SK-N-SH treated with all-trans-retinoic acid at 6 μM for 48 hours (cell line): ENCODE measurements at regions not wholly inside any gene's neighbourhood (a gene's known extent, or its start where the extent isn't known, plus 50 kb on each side); places are given as distances from the start of the nearest gene placed in this dataset.

Experiments
- ATAC-seq: fragments of 200-7000 bp; cut with Tn5 transposase; 3 replicates; pipeline ENCODE4 v1.9.1; 2020; ENCODE audit warnings: mild to moderate bottlenecking, moderate library complexity
- ARNTL ChIP-seq: fragments of 450-650 bp; formaldehyde crosslinking; IDR thresholded peaks from 2 replicates; pipeline ENCODE4 v1.5.0; 2020; ENCODE audit warnings: low read depth, mild to moderate bottlenecking, moderate library complexity, borderline replicate concordance
- BACH2 ChIP-seq: fragments of 250-450 bp; sonication (Bioruptor Pico); IDR thresholded peaks from 2 replicates; pipeline ENCODE4 v1.9.0; 2021; ENCODE audit warnings: mild to moderate bottlenecking, borderline replicate concordance
- CSDC2 ChIP-seq: fragments of 250-450 bp; sonication (Bioruptor Pico); IDR thresholded peaks from 2 replicates; pipeline ENCODE4 v1.5.0; 2020; ENCODE audit warnings: mild to moderate bottlenecking, moderate library complexity
- ESRRG ChIP-seq: fragments of 250-450 bp; sonication (Bioruptor Pico); IDR thresholded peaks from 2 replicates; pipeline ENCODE4 v1.6.1; 2021; ENCODE audit warnings: mild to moderate bottlenecking
- GLIS3 ChIP-seq: fragments of 250-450 bp; sonication (Bioruptor Pico); IDR thresholded peaks from 2 replicates; pipeline ENCODE4 v1.5.0; 2020; ENCODE audit warnings: mild to moderate bottlenecking, moderate library complexity
- ISL1 ChIP-seq: fragments of 250-450 bp; sonication (Bioruptor Pico); IDR thresholded peaks from 2 replicates; pipeline ENCODE4 v2.1.2; 2022; ENCODE audit warnings: mild to moderate bottlenecking, moderate library complexity
- OSR1 ChIP-seq: fragments of 250-450 bp; sonication (Bioruptor Pico); IDR thresholded peaks from 2 replicates; pipeline ENCODE4 v1.8.0; 2022; ENCODE audit warnings: moderate library complexity, mild to moderate bottlenecking, inconsistent platforms
- PPARA ChIP-seq: fragments of 250-450 bp; sonication (Bioruptor Pico); IDR thresholded peaks from 2 replicates; pipeline ENCODE4 v1.5.0; 2020; ENCODE audit warnings: mild to moderate bottlenecking, borderline replicate concordance
- RARB ChIP-seq: fragments of 250-450 bp; sonication (Bioruptor Pico); IDR thresholded peaks from 2 replicates; pipeline ENCODE4 v1.8.0; 2021; ENCODE audit warnings: mild to moderate bottlenecking, moderate library complexity
- SNAI2 ChIP-seq: fragments of 250-450 bp; sonication (Bioruptor Pico); IDR thresholded peaks from 2 replicates; pipeline ENCODE4 v1.5.0; 2020; ENCODE audit warnings: mild to moderate bottlenecking, moderate library complexity
- TOX ChIP-seq: fragments of 250-450 bp; sonication (Bioruptor Pico); IDR thresholded peaks from 2 replicates; pipeline ENCODE4 v1.8.0; 2021; ENCODE audit warnings: mild to moderate bottlenecking, moderate library complexity, borderline replicate concordance
- ZC3H10 ChIP-seq: fragments of 250-450 bp; sonication (Bioruptor Pico); IDR thresholded peaks from 2 replicates; pipeline ENCODE4 v1.5.1; 2021; ENCODE audit warnings: mild to moderate bottlenecking, moderate library complexity
- ZFP3 ChIP-seq: fragments of 250-450 bp; sonication (Bioruptor Pico); IDR thresholded peaks from 2 replicates; pipeline ENCODE4 v1.5.0; 2020; ENCODE audit warnings: mild to moderate bottlenecking, moderate library complexity
- ZFP30 ChIP-seq: fragments of 450-650 bp; formaldehyde crosslinking; IDR thresholded peaks from 2 replicates; pipeline ENCODE4 v1.5.0; 2022; ENCODE audit warnings: mild to moderate bottlenecking, moderate library complexity
- ZNF8 ChIP-seq: fragments of 450-650 bp; formaldehyde crosslinking; IDR thresholded peaks from 2 replicates; pipeline ENCODE4 v1.5.0; 2020; ENCODE audit warnings: mild to moderate bottlenecking, moderate library complexity
- TF ChIP-seq, protein P1 (sequence below): fragments of 250-450 bp; sonication (Bioruptor Pico); IDR thresholded peaks from 2 replicates; pipeline ENCODE4 v1.8.0; 2021; ENCODE audit warnings: low read depth, mild to moderate bottlenecking, moderate library complexity, borderline replicate concordance
- TF ChIP-seq, protein P2 (sequence below): fragments of 250-450 bp; sonication (Bioruptor Pico); IDR thresholded peaks from 2 replicates; pipeline ENCODE4 v1.5.1; 2020; ENCODE audit warnings: low read depth, mild to moderate bottlenecking, moderate library complexity
- TF ChIP-seq, protein P3 (sequence below): fragments of 250-450 bp; sonication (Bioruptor Pico); IDR thresholded peaks from 2 replicates; pipeline ENCODE4 v1.5.1; 2021; ENCODE audit warnings: mild to moderate bottlenecking, moderate library complexity
- TF ChIP-seq, protein P4 (sequence below): fragments of 250-450 bp; sonication (Bioruptor Pico); IDR thresholded peaks from 2 replicates; pipeline ENCODE4 v1.8.0; 2020; ENCODE audit warnings: mild to moderate bottlenecking, moderate library complexity, borderline replicate concordance
- TF ChIP-seq, protein P5 (sequence below): fragments of 250-450 bp; sonication (Bioruptor Pico); IDR thresholded peaks from 2 replicates; pipeline ENCODE4 v1.5.0; 2020; ENCODE audit warnings: mild to moderate bottlenecking, moderate library complexity

DNA sequence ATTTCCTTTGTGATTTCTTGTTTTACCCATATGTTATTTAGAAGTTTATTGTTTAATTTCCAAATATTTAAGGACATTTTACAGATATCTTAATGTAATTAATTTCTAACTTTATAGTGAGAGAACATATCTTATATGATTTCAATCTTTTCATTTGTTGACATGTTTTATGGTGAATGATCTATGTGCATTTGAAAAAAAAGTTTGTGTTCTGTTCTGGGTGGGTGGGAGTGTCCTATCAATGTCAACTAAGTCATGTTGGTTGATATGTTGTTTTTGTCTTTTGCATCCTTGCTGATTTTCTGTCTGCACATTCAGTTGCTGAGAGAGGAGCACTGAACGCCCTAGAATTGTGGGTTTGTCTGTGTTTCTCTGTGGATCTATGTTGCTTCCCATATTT lies 50.3 kb upstream of the CBFA2T3 start:
- no peak for ATAC-seq
- no peak for TF ChIP-seq ARNTL (CRISPR knock-in tag)
- no peak for TF ChIP-seq ZFP3 (CRISPR knock-in tag)
- TF ChIP-seq, protein P1, sequence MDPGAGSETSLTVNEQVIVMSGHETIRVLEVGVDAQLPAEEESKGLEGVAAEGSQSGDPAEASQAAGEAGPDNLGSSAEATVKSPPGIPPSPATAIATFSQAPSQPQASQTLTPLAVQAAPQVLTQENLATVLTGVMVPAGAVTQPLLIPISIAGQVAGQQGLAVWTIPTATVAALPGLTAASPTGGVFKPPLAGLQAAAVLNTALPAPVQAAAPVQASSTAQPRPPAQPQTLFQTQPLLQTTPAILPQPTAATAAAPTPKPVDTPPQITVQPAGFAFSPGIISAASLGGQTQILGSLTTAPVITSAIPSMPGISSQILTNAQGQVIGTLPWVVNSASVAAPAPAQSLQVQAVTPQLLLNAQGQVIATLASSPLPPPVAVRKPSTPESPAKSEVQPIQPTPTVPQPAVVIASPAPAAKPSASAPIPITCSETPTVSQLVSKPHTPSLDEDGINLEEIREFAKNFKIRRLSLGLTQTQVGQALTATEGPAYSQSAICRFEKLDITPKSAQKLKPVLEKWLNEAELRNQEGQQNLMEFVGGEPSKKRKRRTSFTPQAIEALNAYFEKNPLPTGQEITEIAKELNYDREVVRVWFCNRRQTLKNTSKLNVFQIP: no peak
- TF ChIP-seq GLIS3 (CRISPR knock-in tag): no peak
- TF ChIP-seq CSDC2: no peak
- TF ChIP-seq, protein P2, sequence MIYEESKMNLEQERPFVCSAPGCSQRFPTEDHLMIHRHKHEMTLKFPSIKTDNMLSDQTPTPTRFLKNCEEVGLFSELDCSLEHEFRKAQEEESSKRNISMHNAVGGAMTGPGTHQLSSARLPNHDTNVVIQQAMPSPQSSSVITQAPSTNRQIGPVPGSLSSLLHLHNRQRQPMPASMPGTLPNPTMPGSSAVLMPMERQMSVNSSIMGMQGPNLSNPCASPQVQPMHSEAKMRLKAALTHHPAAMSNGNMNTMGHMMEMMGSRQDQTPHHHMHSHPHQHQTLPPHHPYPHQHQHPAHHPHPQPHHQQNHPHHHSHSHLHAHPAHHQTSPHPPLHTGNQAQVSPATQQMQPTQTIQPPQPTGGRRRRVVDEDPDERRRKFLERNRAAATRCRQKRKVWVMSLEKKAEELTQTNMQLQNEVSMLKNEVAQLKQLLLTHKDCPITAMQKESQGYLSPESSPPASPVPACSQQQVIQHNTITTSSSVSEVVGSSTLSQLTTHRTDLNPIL: no peak
- no peak for TF ChIP-seq ZFP30 (CRISPR knock-in tag)
- no peak for TF ChIP-seq RARB (CRISPR knock-in tag)
- TF ChIP-seq ESRRG (CRISPR knock-in tag): no peak
- TF ChIP-seq BACH2: no peak
- no peak for TF ChIP-seq ZNF8 (CRISPR knock-in tag)
- TF ChIP-seq PPARA: no peak

DNA sequence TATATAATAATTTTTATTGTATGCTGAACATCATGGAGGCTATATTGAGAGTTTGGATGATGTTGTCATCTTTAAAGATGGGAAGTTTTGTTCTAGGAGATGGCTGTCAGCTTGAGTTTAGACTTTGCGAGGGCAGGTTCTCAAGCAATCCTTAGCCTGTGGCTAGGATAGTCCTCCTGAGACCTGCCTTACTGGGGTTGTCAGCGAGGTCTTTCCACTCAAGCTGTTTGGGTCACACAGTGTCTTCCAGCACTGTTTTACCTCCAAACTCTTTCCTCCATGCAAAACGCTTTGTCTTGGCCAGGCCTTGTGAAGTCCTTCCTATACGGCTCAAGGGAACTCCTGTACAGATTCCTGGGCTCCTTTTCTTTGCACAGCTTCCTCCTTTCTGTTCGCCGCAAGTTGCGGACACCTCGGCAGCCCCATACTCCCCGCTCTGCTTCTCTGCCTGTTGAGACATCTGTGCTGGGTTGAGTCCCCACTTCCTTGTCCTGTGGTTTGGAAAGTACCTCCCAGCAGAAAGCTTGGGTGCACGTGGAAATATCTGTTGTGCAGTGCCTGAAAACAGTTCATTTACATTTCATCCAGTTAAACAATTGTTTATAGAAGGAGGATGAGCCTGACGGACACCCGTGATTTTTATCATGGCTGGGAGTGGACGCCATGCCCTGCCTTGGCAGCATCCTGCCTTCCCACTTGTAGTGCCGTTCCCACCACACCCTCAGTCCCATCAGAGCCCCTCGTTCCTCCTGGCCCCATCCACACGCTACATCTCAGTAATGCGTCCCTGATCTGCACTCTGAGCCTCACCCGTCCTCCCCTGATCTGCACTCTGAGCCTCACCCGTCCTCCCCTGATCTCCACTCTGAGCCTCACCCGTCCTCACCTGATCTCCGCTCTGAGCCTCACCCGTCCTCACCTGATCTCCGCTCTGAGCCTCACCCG lies 55.0 kb upstream of the CBFA2T3 start:
- ATAC-seq: no peak
- TF ChIP-seq ESRRG (CRISPR knock-in tag) (no peak), GLIS3 (CRISPR knock-in tag) (no peak), TOX (CRISPR knock-in tag) (no peak), ARNTL (CRISPR knock-in tag) (no peak)
- TF ChIP-seq, protein P3, sequence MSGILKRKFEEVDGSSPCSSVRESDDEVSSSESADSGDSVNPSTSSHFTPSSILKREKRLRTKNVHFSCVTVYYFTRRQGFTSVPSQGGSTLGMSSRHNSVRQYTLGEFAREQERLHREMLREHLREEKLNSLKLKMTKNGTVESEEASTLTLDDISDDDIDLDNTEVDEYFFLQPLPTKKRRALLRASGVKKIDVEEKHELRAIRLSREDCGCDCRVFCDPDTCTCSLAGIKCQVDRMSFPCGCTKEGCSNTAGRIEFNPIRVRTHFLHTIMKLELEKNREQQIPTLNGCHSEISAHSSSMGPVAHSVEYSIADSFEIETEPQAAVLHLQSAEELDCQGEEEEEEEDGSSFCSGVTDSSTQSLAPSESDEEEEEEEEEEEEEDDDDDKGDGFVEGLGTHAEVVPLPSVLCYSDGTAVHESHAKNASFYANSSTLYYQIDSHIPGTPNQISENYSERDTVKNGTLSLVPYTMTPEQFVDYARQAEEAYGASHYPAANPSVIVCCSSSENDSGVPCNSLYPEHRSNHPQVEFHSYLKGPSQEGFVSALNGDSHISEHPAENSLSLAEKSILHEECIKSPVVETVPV (CRISPR knock-in tag): no peak

DNA sequence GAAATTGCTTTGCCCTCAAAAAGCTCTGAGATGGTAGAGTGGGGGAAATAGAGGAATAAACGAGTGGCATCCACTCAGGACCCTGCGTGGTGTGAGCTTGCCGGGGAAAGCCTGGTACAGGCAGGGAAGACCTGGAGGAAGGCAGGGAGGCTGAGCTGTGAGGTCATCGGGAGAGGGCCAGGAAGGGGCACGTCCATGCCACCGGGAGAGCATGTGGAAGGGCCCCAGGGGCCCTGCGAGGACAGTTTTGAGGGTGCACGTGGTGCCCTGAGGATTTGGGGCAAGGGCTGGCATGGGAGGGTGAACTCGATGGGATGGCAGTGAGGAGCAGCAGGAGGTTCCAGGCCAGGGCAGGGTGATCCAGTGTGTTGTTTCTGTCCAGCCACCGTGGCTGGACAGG lies 56.3 kb upstream of the CBFA2T3 start:
- ATAC-seq: no peak
- no peak for TF ChIP-seq BACH2
- no peak for TF ChIP-seq ZFP30 (CRISPR knock-in tag)
- no peak for TF ChIP-seq CSDC2
- no peak for TF ChIP-seq ZNF8 (CRISPR knock-in tag)
- TF ChIP-seq, protein P1: no peak
- TF ChIP-seq, all 23 proteins: peak for 0

DNA sequence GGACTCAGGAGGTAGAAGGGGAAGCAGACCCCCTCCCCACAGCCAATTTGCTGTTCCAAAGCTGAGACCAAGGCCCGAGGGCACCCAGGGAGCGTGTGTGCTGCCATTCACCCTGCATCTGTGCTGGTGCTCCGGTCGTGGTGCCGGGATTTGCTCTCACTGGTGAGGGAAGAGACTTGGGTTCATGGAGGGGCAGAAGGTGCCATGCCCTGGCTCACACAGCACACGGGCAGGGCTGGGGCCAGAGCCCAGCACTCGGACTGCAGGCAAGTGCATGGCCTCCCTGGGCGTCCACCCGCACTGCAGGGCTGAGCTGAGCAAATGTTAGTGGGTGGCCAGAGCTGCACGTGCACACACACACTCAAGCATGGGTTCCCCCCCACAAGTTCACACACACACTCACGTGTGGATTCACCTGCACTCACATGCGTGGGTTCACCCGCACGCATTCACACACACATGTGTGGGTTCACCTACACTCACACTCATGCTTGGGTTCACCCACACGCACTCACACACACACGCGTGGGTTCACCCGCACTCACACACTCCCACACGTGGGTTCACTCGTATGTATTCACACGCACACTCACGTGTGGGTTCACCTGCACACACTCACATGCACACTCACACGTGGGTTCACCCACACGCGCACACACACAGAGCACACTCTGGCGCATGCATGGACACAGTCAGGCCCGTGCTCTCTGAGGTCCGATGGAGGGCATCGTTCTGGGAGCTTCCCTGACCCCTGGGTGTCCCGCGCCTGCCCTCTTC lies 57.0 kb upstream of the CBFA2T3 start:
- ATAC-seq: no peak
- TF ChIP-seq ISL1 (no peak), ZNF8 (CRISPR knock-in tag) (no peak)

DNA sequence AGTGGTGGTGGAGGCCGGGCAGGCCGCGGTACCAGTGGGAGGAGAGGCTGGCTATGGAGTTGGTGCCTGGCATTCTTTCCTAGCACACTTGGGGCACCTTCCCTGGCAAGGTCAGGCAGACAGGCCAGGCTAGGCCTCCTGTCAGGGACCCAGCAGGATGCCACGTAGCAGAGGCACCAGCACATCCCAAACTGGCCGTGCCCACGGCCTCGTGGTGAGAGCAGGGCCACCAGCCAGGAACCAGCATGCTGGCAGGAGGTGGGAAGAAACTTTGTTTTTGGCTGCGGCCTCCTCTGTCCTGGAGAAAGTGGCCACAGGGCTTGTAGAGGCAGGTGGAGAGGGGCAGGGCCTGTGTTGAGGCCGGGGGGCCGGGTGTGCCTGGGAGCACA lies 57.6 kb upstream of the CBFA2T3 start:
- no peak for ATAC-seq
- TF ChIP-seq, protein P4, sequence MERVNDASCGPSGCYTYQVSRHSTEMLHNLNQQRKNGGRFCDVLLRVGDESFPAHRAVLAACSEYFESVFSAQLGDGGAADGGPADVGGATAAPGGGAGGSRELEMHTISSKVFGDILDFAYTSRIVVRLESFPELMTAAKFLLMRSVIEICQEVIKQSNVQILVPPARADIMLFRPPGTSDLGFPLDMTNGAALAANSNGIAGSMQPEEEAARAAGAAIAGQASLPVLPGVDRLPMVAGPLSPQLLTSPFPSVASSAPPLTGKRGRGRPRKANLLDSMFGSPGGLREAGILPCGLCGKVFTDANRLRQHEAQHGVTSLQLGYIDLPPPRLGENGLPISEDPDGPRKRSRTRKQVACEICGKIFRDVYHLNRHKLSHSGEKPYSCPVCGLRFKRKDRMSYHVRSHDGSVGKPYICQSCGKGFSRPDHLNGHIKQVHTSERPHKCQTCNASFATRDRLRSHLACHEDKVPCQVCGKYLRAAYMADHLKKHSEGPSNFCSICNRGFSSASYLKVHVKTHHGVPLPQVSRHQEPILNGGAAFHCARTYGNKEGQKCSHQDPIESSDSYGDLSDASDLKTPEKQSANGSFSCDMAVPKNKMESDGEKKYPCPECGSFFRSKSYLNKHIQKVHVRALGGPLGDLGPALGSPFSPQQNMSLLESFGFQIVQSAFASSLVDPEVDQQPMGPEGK (CRISPR knock-in tag): no peak
- no peak for TF ChIP-seq BACH2
- TF ChIP-seq, protein P2: no peak
- TF ChIP-seq ESRRG (CRISPR knock-in tag): no peak
- TF ChIP-seq CSDC2: no peak
- TF ChIP-seq ZC3H10 (CRISPR knock-in tag): no peak
- no peak for TF ChIP-seq ZNF8 (CRISPR knock-in tag)
- TF ChIP-seq SNAI2: no peak
- TF ChIP-seq OSR1 (CRISPR knock-in tag): no peak
- TF ChIP-seq, protein P5, sequence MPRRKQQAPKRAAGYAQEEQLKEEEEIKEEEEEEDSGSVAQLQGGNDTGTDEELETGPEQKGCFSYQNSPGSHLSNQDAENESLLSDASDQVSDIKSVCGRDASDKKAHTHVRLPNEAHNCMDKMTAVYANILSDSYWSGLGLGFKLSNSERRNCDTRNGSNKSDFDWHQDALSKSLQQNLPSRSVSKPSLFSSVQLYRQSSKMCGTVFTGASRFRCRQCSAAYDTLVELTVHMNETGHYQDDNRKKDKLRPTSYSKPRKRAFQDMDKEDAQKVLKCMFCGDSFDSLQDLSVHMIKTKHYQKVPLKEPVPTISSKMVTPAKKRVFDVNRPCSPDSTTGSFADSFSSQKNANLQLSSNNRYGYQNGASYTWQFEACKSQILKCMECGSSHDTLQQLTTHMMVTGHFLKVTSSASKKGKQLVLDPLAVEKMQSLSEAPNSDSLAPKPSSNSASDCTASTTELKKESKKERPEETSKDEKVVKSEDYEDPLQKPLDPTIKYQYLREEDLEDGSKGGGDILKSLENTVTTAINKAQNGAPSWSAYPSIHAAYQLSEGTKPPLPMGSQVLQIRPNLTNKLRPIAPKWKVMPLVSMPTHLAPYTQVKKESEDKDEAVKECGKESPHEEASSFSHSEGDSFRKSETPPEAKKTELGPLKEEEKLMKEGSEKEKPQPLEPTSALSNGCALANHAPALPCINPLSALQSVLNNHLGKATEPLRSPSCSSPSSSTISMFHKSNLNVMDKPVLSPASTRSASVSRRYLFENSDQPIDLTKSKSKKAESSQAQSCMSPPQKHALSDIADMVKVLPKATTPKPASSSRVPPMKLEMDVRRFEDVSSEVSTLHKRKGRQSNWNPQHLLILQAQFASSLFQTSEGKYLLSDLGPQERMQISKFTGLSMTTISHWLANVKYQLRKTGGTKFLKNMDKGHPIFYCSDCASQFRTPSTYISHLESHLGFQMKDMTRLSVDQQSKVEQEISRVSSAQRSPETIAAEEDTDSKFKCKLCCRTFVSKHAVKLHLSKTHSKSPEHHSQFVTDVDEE: no peak
